ENCODE measurements at regions not wholly inside any gene's neighbourhood (a gene's known extent, or its start where the extent isn't known, plus 50 kb on each side); places are given as distances from the start of the nearest gene placed in this dataset.

- no peak for TF ChIP-seq CTCF (conservative IDR thresholded peaks at IDR 0.05 in 1 of 2, IDR thresholded peaks at IDR 0.05 in 1 of 2; ENCODE audit: extremely low read depth in 1 of 2, insufficient read depth in 1 of 2, low read depth in 1 of 2, low read length in 2 of 2)
- no peak for TF ChIP-seq EZH2 (IDR thresholded peaks at IDR 0.05; ENCODE audit: borderline replicate concordance, low read length)
Measured at GRCh38 chr5:57004800-57005199, 52.9 kb upstream of the MIER3 start.
